ACC112 (cell line): ENCODE measurements at regions not wholly inside any gene's neighbourhood (a gene's known extent, or its start where the extent isn't known, plus 50 kb on each side); places are given as distances from the start of the nearest gene placed in this dataset.
"Not testable (repeated sequence)": the region's sequence is repeated elsewhere in the genome, so short reads cannot be mapped to it uniquely, and the experiment has no call there.

Experiments
- H2AFZ ChIP-seq: fragments of 200-600 bp; sonication (generic); one replicate; pipeline ENCODE4 v1.6.0; 2017; ENCODE audit warnings: antibody characterized with exemption, low read length; ENCODE audit not compliant: unreplicated experiment
- H3K27ac ChIP-seq: fragments of 200-600 bp; sonication (generic); 2 replicates; pipeline ENCODE4 v1.5.1; 2014; ENCODE audit warnings: low read depth, mild to moderate bottlenecking, antibody characterized with exemption, low read length, moderate library complexity
- H3K27me3 ChIP-seq: fragments of 200-600 bp; sonication (generic); 2 replicates; pipeline ENCODE4 v1.6.1; 2014; ENCODE audit warnings: mild to moderate bottlenecking, antibody characterized with exemption, low read length, moderate library complexity, mixed read lengths; ENCODE audit not compliant: insufficient read depth
- H3K36me3 ChIP-seq: fragments of 200-600 bp; sonication (generic); 2 replicates; pipeline ENCODE4 v1.6.1; 2016; ENCODE audit warnings: mild to moderate bottlenecking, antibody characterized with exemption, low read length, moderate library complexity, mixed read lengths; ENCODE audit not compliant: insufficient read depth
- H3K4me1 ChIP-seq: fragments of 200-600 bp; sonication (generic); one replicate; pipeline ENCODE4 v1.6.1; 2016; ENCODE audit warnings: low read length, mixed read lengths; ENCODE audit not compliant: insufficient read depth, unreplicated experiment, control insufficient read depth
- H3K4me3 ChIP-seq: fragments of 200-600 bp; sonication (generic); 2 replicates; pipeline ENCODE4 v1.5.1; 2014; ENCODE audit warnings: mild to moderate bottlenecking, low read depth, low read length
- H3K79me2 ChIP-seq: fragments of 200-600 bp; sonication (generic); one replicate; pipeline ENCODE4 v1.6.0; 2016; ENCODE audit warnings: low read length; ENCODE audit not compliant: control insufficient read depth, unreplicated experiment, insufficient read depth

DNA sequence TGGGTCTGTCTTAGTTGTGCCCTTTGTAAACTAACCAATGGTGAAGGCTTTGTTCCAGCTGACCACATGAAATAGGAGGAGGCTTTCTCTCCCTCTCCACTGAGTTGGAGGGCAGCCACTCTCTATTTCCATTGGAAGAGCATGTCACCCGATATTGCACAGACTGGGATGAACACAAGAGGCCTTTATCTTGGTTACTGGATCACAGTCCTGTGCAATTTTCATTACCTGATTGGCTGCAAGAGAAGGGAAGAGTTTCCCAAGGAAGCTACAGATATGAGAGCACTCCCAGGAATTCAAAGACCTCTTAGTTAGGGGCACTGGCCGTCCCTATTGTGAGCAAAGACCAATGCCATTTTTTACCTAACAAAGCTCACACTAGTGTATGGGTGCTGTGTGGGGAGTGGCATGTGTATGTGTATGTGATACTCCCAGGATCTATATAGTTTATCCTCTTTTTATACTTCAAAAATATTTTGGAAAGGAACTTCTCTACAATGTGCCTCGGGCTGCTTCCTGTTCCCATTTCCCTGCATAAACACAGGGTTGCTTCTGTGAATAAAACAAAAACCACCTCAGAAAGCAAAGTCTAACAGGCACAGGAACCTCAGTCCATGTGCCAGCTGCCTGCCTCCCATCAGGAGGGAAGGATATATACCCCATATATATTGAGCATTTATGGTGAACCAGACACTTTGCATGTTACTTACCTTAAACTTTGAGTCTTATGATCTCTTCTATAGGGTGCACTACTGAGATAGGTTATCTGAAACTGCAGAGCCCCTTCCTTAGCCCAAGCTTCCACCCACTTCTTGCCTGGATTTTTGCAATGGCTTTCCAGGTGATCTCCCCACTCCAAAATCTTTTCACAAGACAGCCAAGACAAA, 126.5 kb downstream of the RASSF10 start:
- Histone ChIP-seq H3K4me3 (no peak overlapping the region), H3K27ac (no peak overlapping the region), H3K4me1 (peaks cover 19% of the 10 kb centered on the region), H3K27me3 (peaks cover 21% of the 10 kb centered on the region), H3K79me2 (no peaks in the 10 kb centered on the region), H3K36me3 (no peaks in the 10 kb centered on the region), H2AFZ (no peak overlapping the region)

DNA sequence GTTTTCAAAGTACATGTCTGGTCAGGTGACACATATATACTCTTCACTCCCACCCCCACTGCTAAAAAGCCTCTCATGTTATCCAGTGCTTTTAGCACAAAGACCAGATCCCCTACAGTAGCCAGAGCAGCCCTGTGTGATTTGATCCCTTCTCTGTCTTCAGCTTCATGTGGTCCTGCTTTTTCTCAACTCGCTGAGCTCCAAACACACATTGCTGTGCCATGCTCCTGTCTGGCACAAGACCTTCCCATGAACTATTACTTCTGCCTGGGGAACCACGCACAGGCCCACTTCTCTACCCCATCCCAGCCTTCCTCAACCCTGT, 127.1 kb downstream of the RASSF10 start:
- no peak overlapping the region for H2AFZ ChIP-seq
- no peaks in the 10 kb centered on the region for H3K36me3 ChIP-seq
- H3K27me3 ChIP-seq: peaks cover 21% of the 10 kb centered on the region
- no peak overlapping the region for H3K4me3 ChIP-seq
- H3K27ac ChIP-seq: no peak overlapping the region
- H3K79me2 ChIP-seq: no peaks in the 10 kb centered on the region
- peaks cover 25% of the 10 kb centered on the region for H3K4me1 ChIP-seq

DNA sequence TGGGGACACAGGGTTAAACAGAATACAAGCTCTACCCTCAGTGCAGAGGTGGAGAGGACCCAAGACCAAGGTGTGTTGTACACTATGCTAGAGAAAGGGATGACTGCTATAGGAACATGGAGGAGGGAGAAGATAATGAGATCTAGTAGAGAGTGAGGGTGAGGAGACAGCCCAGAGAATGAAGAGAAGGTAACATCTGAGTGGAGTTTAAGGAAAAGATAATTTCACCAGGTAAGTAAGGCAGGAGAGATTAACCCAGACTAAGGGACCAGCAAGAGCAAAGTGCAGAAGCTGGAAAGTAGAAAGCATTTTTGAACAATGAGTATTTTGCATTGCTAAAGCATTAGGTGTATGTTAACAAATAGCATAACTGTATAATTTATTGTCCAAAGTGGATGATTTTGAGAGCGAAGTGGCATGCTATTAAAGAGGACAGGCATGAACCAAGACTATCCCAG, 128.8 kb downstream of the RASSF10 start:
- Histone ChIP-seq H3K79me2 (no peaks in the 10 kb centered on the region), H3K4me3 (no peak overlapping the region), H3K4me1 (peaks cover 26% of the 10 kb centered on the region)

DNA sequence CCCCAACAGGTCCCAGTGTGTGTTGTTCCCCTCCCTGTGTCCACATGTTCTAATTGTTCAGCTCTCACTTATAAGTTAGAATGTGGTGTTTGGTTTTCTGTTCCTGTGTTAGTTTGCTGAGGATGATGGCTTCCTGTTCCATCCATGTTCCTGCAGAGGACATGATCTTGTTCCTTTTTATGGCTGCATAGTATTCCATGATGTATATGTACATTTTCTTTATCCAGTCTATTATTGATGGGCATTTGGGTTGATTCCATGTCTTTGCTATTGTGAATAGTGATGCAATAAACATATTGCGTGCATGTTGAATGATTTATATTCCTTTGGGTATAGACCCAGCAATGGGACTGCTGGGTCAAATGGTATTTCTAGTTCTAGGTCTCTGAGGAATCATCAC, 130.0 kb downstream of the RASSF10 start:
- H3K27me3 ChIP-seq: peaks cover 14% of the 10 kb centered on the region
- not testable (repeated sequence) for H2AFZ ChIP-seq, H3K36me3 ChIP-seq, H3K27ac ChIP-seq, H3K79me2 ChIP-seq, H3K4me3 ChIP-seq
- H3K4me1 ChIP-seq: peaks cover 26% of the 10 kb centered on the region

More for the DNA sequence above, 128.8 kb downstream of the RASSF10 start:
- Histone ChIP-seq H3K36me3 (no peaks in the 10 kb centered on the region), H2AFZ (no peak overlapping the region), H3K27me3 (peaks cover 19% of the 10 kb centered on the region), H3K27ac (no peak overlapping the region)

DNA sequence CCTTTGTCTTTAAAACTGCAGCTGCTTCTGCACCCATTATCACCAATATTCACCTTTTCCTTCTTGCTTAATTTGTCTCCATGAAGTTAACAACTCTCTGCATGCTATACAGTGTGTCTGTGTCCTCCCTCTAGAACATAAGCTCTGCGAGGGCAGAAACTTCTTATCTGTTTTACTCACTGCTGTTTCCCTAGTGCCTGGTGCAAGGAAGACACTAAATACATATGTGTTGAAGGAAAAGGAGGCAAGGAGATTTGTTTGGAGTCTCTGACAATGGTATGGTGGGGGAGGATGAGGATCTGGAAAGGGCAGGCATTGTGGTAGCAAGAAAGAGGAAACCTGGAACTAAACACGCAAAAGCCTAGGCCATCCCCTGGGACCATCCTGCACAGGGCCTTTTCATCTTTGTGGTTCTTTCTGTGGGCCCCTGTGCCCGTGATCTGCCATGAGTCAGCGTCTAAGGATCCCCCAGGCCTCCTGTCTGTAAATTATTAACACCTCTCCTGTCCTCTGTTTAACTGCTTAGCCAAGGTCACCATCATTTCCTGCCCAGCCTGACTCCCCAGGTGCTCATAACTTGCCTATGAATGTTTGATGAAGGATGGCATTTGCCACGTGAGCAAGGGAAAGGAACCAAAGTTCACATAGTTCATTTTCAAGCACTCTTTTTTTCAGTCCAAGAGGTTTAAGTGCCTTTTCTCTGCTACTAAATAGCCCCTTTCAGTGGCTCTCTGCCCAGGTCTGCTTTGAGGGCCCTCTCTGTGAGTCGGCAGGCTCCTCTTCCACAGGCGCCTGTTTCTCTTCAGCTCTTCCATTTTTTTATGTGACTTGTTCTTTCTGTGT, 131.1 kb downstream of the RASSF10 start:
- no peak overlapping the region for H3K4me3 ChIP-seq
- no peaks in the 10 kb centered on the region for H3K36me3 ChIP-seq
- no peaks in the 10 kb centered on the region for H3K79me2 ChIP-seq
- H2AFZ ChIP-seq: peak overlapping the region; percentile 32
- peaks cover 26% of the 10 kb centered on the region for H3K4me1 ChIP-seq
- peaks cover 17% of the 10 kb centered on the region for H3K27me3 ChIP-seq
- H3K27ac ChIP-seq: peak overlapping the region; percentile 49; the same call in 1 of the 2 replicates

DNA sequence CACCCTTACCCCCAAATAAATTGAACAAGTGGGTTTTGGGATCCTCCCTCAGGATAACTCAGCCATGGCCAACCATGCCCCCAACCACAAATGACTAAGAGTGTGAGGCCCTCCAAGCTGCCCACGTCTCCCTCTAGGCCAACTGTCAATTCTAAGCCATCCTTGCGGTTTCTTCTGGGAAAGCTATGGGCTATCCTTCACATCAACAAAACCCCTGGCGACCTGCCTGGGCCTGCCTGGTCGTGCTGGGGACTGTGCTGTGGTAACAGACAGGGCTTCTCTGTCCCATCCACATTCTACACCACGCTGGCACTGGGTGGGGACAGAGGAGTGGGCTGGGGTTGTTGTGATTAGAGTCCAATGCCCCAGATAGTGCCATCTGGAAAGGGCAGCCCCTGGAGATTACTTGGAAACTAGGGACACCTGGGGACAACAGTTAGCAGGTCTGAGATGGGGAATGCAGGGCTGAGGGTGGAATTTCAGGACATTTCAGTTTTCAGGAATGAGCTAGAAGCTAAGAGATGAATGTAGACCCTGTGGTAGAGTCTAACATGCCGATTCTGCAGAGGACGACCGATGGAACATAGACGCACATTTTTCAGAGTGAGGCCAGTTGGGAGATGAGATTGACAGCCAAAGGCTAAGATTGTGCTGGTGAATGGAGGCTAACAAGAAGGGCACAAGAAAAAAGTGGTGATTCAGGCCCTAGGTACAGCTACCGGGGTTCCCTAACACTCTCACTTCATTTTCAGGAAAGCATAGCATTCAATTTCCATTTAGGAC, 131.9 kb downstream of the RASSF10 start:
- peak overlapping the region; percentile 49; the same call in 1 of the 2 replicates for H3K27ac ChIP-seq
- no peak overlapping the region for H2AFZ ChIP-seq
- no peaks in the 10 kb centered on the region for H3K79me2 ChIP-seq
- H3K36me3 ChIP-seq: no peaks in the 10 kb centered on the region
- H3K4me1 ChIP-seq: peaks cover 26% of the 10 kb centered on the region
- peaks cover 9% of the 10 kb centered on the region for H3K27me3 ChIP-seq
- no peak overlapping the region for H3K4me3 ChIP-seq

DNA sequence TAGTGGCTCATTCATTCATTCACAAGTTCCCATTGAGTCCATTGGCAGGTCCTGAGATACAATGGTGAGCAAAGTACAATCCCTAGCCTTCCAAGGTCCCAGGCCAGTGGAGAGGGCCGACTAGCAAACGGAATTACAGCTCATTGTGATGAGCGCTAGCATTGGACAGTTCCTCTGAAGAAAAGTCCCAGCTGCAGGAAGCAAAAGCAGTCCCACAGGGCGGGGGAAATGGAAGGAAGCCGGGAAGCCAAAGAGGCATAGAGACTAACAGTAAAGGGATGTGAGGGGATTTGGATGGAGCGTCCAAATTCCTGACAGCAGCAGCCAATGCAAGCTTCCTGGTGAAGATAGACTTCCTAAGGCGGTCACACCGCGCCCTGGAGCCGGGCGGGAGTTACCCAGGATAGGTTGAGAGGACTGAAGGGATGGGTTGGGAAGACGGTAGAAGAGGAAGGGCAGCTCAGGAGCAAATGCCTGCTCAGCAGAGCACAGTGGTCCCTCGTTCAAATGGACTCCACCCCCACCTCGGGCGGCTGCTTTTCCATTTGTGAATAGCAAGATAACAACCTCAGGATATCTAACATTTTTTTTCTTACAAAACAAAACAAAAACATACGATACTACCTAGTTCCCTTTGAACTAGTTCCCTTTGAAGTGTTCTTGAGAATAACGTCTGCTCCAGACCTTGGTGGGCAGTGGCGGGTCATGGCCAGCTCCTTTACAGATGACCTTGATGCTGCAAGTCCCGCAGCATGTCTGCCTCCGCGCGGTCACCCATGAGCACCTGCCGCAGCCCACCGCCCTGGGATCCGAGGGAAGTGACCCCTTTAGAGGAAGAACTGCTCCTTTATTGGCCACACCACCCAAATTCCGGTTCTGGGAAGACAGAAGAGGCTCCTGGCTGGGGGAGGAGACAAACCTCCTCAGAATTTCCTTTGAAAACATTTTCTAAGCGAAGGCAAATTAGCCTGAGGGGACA, 132.9 kb downstream of the RASSF10 start:
- Histone ChIP-seq H3K27ac (no peak overlapping the region), H3K27me3 (peaks cover 5% of the 10 kb centered on the region; the same call in 1 of the 2 replicates), H3K79me2 (no peaks in the 10 kb centered on the region), H3K4me3 (no peak overlapping the region), H3K4me1 (peaks cover 26% of the 10 kb centered on the region), H2AFZ (no peak overlapping the region), H3K36me3 (no peaks in the 10 kb centered on the region)

DNA sequence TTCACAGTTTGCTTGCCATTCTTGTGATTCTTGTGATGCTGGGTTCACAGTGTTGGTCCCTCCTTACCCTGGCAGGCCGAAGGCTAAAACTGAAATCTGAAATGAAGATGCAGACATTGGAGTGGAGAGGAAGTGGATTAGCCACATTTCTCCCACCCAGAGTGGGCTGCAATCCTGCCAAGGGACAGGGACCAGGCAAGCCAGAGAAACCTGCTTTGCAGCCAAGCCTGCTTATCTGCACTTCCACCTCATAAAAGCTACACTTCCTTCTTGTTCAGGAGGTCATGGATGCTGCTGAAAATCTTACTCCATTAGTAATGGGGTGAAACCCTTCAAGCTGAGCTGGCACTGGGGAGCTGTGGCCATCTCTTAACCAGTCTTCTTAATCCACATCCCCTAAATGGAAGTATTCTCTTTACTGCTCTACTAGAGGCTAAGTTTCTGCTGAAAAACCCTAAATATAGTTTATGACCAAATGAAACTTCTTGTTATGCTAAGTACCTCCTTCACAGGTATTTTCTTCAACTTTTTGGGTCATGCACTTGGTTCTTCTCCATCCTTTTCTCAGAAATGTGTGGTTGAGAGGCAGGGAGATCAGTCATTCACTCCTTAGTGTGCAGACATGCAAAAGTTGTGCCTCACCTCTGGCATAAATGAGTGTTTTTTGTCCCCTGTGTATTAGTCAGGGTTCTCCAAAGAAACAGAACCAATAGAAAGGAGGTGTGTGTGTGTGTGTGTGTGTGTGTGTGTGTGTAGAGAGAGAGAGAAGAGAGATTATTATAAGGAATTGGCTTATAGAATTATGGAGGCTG, 133.9 kb upstream of the BMAL1 start:
- Histone ChIP-seq H3K4me1 (peaks cover 16% of the 10 kb centered on the region), H3K79me2 (no peaks in the 10 kb centered on the region), H3K27ac (no peak overlapping the region), H3K27me3 (peaks cover 5% of the 10 kb centered on the region; the same call in 1 of the 2 replicates), H2AFZ (no peak overlapping the region), H3K4me3 (no peak overlapping the region), H3K36me3 (no peaks in the 10 kb centered on the region)

DNA sequence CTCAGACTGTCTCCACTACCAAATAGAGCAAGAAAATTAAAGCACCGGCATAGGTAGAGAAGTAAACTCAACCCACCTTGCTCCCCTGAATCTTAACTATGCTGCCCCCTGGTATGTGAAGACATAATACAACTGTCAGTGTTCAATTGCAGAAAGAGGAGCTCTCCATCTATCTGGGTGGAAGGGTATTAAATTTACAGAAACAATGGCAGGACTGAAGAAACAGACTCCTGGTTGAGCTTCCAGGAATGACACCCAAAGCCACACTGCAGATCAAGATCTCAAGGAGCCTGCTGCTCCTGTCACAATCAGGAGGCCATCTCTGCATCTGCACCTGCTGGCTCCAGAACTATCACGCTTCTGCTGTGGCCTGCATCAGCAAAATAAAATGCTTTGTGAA, 132.1 kb upstream of the BMAL1 start:
- no peak overlapping the region for H3K4me3 ChIP-seq
- no peak overlapping the region for H2AFZ ChIP-seq
- H3K4me1 ChIP-seq: peaks cover 8% of the 10 kb centered on the region
- no peak overlapping the region for H3K27ac ChIP-seq
- H3K79me2 ChIP-seq: no peaks in the 10 kb centered on the region
- no peaks in the 10 kb centered on the region for H3K36me3 ChIP-seq
- H3K27me3 ChIP-seq: peaks cover 6% of the 10 kb centered on the region; the same call in 1 of the 2 replicates
